HG03280 (cell line): ENCODE measurements at regions not wholly inside any gene's neighbourhood (a gene's known extent, or its start where the extent isn't known, plus 50 kb on each side); places are given as distances from the start of the nearest gene placed in this dataset.

Source experiments
- ATAC-seq: cut with Tn5 transposase; IDR thresholded peaks from one replicate; pipeline ENCODE4 v1.9.1; 2021; ENCODE audit warnings: mild to moderate bottlenecking, moderate library complexity; ENCODE audit not compliant: unreplicated experiment

GRCh38 chr16:62585041-62585545 is 548.9 kb upstream of the CDH8 start:
- no peak for ATAC-seq

GRCh38 chr16:62583414-62583813 is 547.2 kb upstream of the CDH8 start:
- no peak for ATAC-seq

GRCh38 chr16:62573466-62573865 is 537.2 kb upstream of the CDH8 start:
- no peak for ATAC-seq

- no peak for ATAC-seq
Measured at GRCh38 chr16:62568926-62569325, 532.7 kb upstream of the CDH8 start.

GRCh38 chr16:62565706-62566105 is 529.5 kb upstream of the CDH8 start:
- ATAC-seq = no peak

GRCh38 chr16:62564291-62564690 is 528.1 kb upstream of the CDH8 start:
- no peak for ATAC-seq

- ATAC-seq = no peak
Measured at GRCh38 chr16:62562121-62562520, 525.9 kb upstream of the CDH8 start.

- ATAC-seq = no peak
Measured at GRCh38 chr16:62549875-62550274, 513.6 kb upstream of the CDH8 start.

GRCh38 chr16:62548095-62548494 is 511.9 kb upstream of the CDH8 start:
- ATAC-seq = no peak

GRCh38 chr16:62546701-62547100 is 510.5 kb upstream of the CDH8 start:
- no peak for ATAC-seq

- no peak for ATAC-seq
Measured at GRCh38 chr16:62545039-62545438, 508.8 kb upstream of the CDH8 start.

- ATAC-seq = no peak
Measured at GRCh38 chr16:62543516-62543915, 507.3 kb upstream of the CDH8 start.

- no peak for ATAC-seq
Measured at GRCh38 chr16:62539657-62540056, 503.4 kb upstream of the CDH8 start.

GRCh38 chr16:62530426-62530825 is 494.2 kb upstream of the CDH8 start:
- no peak for ATAC-seq

GRCh38 chr16:62516001-62516400 is 479.8 kb upstream of the CDH8 start:
- no peak for ATAC-seq

- ATAC-seq = no peak
Measured at GRCh38 chr16:62503073-62503472, 466.8 kb upstream of the CDH8 start.

GRCh38 chr16:62478903-62479458 is 442.7 kb upstream of the CDH8 start:
- no peak for ATAC-seq

- ATAC-seq = no peak
Measured at GRCh38 chr16:62477796-62478195, 441.6 kb upstream of the CDH8 start.

- no peak for ATAC-seq
Measured at GRCh38 chr16:62475573-62475972, 439.3 kb upstream of the CDH8 start.

- ATAC-seq = no peak
Measured at GRCh38 chr16:62462971-62463370, 426.7 kb upstream of the CDH8 start.

- ATAC-seq = no peak
Measured at GRCh38 chr16:62450291-62450690, 414.1 kb upstream of the CDH8 start.

- no peak for ATAC-seq
Measured at GRCh38 chr16:62445909-62446308, 409.7 kb upstream of the CDH8 start.

GRCh38 chr16:62424206-62424605 is 388.0 kb upstream of the CDH8 start:
- no peak for ATAC-seq
